ENCODE measurements at regions not wholly inside any gene's neighbourhood (a gene's known extent, or its start where the extent isn't known, plus 50 kb on each side); places are given as distances from the start of the nearest gene placed in this dataset.

DNA sequence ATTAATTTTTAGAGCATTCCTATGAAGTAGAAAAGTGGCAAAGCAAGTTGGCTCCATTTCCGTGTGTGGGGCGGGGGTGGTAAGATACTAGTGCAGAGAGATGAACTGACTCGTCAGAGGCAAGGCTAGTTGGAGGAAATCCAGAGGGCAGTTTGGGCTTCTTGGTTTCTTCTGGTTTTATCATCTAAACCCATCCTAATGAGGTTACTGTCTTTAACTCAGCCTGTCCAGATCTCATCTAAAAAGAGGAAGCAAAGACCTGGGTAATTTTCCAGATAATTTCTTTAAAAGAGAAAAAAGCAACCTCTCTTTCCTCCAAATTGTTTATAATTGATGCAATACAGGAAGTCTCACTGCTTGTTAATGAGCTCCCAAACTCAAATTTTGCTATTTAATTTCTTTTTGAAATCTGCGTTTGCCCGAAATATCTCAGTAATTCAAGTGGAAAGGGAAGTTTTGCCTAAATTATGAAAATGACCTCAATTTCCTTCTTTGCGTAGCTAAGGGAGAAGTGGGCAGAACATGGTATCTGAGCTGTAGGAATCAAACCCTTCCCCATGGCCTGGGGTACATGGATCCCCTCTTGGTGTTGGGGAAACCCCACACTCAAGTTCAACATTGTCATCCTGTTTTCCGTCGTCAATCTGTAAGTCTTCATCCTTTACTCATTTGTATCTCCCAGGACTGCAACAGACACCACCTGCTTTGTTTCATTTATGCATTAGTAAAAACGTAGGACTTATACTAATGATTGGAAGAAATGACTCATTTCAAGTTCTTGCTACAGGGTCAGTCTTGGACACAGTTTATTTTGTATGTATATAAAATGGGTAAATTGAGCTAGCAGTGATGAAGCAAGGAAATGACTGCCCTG, 89.1 kb upstream of the KLF7 start (continued):
- TF ChIP-seq, protein P1, sequence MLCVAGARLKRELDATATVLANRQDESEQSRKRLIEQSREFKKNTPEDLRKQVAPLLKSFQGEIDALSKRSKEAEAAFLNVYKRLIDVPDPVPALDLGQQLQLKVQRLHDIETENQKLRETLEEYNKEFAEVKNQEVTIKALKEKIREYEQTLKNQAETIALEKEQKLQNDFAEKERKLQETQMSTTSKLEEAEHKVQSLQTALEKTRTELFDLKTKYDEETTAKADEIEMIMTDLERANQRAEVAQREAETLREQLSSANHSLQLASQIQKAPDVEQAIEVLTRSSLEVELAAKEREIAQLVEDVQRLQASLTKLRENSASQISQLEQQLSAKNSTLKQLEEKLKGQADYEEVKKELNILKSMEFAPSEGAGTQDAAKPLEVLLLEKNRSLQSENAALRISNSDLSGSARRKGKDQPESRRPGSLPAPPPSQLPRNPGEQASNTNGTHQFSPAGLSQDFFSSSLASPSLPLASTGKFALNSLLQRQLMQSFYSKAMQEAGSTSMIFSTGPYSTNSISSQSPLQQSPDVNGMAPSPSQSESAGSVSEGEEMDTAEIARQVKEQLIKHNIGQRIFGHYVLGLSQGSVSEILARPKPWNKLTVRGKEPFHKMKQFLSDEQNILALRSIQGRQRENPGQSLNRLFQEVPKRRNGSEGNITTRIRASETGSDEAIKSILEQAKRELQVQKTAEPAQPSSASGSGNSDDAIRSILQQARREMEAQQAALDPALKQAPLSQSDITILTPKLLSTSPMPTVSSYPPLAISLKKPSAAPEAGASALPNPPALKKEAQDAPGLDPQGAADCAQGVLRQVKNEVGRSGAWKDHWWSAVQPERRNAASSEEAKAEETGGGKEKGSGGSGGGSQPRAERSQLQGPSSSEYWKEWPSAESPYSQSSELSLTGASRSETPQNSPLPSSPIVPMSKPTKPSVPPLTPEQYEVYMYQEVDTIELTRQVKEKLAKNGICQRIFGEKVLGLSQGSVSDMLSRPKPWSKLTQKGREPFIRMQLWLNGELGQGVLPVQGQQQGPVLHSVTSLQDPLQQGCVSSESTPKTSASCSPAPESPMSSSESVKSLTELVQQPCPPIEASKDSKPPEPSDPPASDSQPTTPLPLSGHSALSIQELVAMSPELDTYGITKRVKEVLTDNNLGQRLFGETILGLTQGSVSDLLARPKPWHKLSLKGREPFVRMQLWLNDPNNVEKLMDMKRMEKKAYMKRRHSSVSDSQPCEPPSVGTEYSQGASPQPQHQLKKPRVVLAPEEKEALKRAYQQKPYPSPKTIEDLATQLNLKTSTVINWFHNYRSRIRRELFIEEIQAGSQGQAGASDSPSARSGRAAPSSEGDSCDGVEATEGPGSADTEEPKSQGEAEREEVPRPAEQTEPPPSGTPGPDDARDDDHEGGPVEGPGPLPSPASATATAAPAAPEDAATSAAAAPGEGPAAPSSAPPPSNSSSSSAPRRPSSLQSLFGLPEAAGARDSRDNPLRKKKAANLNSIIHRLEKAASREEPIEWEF (CRISPR knock-in tag; IDR thresholded peaks at IDR 0.05): no peak
- no peak for TF ChIP-seq NCOA1 (IDR thresholded peaks at IDR 0.05; ENCODE audit: low read depth)
- TF ChIP-seq, protein P2, sequence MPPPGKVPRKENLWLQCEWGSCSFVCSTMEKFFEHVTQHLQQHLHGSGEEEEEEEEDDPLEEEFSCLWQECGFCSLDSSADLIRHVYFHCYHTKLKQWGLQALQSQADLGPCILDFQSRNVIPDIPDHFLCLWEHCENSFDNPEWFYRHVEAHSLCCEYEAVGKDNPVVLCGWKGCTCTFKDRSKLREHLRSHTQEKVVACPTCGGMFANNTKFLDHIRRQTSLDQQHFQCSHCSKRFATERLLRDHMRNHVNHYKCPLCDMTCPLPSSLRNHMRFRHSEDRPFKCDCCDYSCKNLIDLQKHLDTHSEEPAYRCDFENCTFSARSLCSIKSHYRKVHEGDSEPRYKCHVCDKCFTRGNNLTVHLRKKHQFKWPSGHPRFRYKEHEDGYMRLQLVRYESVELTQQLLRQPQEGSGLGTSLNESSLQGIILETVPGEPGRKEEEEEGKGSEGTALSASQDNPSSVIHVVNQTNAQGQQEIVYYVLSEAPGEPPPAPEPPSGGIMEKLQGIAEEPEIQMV (tag; conservative IDR thresholded peaks at IDR 0.05; ENCODE audit: low read depth): no peak
- no peak for TF ChIP-seq BHLHE40 (IDR thresholded peaks at IDR 0.05; ENCODE audit: low read length)
- TF ChIP-seq RBM15 (IDR thresholded peaks at IDR 0.05; ENCODE audit: insufficient read depth, low read length): no peak
- no peak for TF ChIP-seq FOXA1 (IDR thresholded peaks at IDR 0.05; ENCODE audit: borderline replicate concordance)
- TF ChIP-seq NR4A1 (CRISPR knock-in tag; IDR thresholded peaks at IDR 0.05): no peak
- TF ChIP-seq NR4A1 (tag; IDR thresholded peaks at IDR 0.05): no peak
- TF ChIP-seq, protein P3, sequence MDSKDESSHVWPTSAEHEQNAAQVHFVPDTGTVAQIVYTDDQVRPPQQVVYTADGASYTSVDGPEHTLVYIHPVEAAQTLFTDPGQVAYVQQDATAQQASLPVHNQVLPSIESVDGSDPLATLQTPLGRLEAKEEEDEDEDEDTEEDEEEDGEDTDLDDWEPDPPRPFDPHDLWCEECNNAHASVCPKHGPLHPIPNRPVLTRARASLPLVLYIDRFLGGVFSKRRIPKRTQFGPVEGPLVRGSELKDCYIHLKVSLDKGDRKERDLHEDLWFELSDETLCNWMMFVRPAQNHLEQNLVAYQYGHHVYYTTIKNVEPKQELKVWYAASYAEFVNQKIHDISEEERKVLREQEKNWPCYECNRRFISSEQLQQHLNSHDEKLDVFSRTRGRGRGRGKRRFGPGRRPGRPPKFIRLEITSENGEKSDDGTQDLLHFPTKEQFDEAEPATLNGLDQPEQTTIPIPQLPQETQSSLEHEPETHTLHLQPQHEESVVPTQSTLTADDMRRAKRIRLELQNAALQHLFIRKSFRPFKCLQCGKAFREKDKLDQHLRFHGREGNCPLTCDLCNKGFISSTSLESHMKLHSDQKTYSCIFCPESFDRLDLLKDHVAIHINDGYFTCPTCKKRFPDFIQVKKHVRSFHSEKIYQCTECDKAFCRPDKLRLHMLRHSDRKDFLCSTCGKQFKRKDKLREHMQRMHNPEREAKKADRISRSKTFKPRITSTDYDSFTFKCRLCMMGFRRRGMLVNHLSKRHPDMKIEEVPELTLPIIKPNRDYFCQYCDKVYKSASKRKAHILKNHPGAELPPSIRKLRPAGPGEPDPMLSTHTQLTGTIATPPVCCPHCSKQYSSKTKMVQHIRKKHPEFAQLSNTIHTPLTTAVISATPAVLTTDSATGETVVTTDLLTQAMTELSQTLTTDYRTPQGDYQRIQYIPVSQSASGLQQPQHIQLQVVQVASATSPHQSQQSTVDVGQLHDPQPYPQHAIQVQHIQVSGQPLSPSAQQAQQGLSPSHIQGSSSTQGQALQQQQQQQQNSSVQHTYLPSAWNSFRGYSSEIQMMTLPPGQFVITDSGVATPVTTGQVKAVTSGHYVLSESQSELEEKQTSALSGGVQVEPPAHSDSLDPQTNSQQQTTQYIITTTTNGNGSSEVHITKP (IDR thresholded peaks at IDR 0.05; ENCODE audit: partially characterized antibody): peak; percentile 29
- peak; percentile 45; the same call in 1 of the 2 replicates for TF ChIP-seq ZNF766 (CRISPR knock-in tag; conservative IDR thresholded peaks at IDR 0.05)
- TF ChIP-seq, protein P4, sequence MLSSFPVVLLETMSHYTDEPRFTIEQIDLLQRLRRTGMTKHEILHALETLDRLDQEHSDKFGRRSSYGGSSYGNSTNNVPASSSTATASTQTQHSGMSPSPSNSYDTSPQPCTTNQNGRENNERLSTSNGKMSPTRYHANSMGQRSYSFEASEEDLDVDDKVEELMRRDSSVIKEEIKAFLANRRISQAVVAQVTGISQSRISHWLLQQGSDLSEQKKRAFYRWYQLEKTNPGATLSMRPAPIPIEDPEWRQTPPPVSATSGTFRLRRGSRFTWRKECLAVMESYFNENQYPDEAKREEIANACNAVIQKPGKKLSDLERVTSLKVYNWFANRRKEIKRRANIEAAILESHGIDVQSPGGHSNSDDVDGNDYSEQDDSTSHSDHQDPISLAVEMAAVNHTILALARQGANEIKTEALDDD (IDR thresholded peaks at IDR 0.05): peak; percentile 95

Data from K562 (cell line).